Loucy (cell line): ENCODE measurements at regions not wholly inside any gene's neighbourhood (a gene's known extent, or its start where the extent isn't known, plus 50 kb on each side); places are given as distances from the start of the nearest gene placed in this dataset.

Source experiments
- H2AFZ ChIP-seq: fragments of 200-600 bp; sonication (generic); 2 replicates; pipeline ENCODE4 v1.6.0; 2016; ENCODE audit warnings: antibody characterized with exemption, mild to moderate bottlenecking, low read length, moderate library complexity
- H3F3A ChIP-seq: fragments of 200-600 bp; 2 replicates; pipeline ENCODE4 v1.6.0; 2016; ENCODE audit warnings: antibody characterized with exemption, low read depth, mild to moderate bottlenecking
- H3K27me3 ChIP-seq: fragments of 200-600 bp; sonication (generic); 2 replicates; pipeline ENCODE4 v1.6.1; 2014; ENCODE audit warnings: low read length, mild to moderate bottlenecking; ENCODE audit not compliant: insufficient read depth, poor library complexity, severe bottlenecking
- H3K36me3 ChIP-seq: fragments of 200-600 bp; sonication (generic); 2 replicates; pipeline ENCODE4 v1.6.1; 2016; ENCODE audit warnings: low read length; ENCODE audit not compliant: insufficient read depth
- H3K4me1 ChIP-seq: fragments of 200-600 bp; sonication (generic); 2 replicates; pipeline ENCODE4 v1.5.1; 2014; ENCODE audit warnings: low read length, mild to moderate bottlenecking; ENCODE audit not compliant: insufficient read depth, poor library complexity, severe bottlenecking
- H3K4me2 ChIP-seq: fragments of 200-600 bp; sonication (generic); 2 replicates; pipeline ENCODE4 v1.6.0; 2014; ENCODE audit warnings: antibody characterized with exemption, low read length, low read depth, mild to moderate bottlenecking; ENCODE audit not compliant: poor library complexity, severe bottlenecking
- H3K4me3 ChIP-seq: fragments of 200-600 bp; sonication (generic); 2 replicates; pipeline ENCODE4 v1.5.1; 2014; ENCODE audit warnings: low read length, mild to moderate bottlenecking, mixed read lengths; ENCODE audit not compliant: poor library complexity, severe bottlenecking
- H3K79me2 ChIP-seq: fragments of 200-600 bp; sonication (generic); 2 replicates; pipeline ENCODE4 v1.6.1; 2014; ENCODE audit warnings: low read length; ENCODE audit not compliant: insufficient read depth
- H3K9ac ChIP-seq: fragments of 200-600 bp; sonication (generic); 2 replicates; pipeline ENCODE4 v1.6.0; 2014; ENCODE audit warnings: mild to moderate bottlenecking, low read depth, low read length, moderate library complexity; ENCODE audit not compliant: poor library complexity, severe bottlenecking
- H3K9me2 ChIP-seq: fragments of 200-600 bp; sonication (generic); replicated peaks from 2 replicates; pipeline ENCODE4 v1.6.1; 2016; ENCODE audit warnings: low read depth, low read length, mixed read lengths
- H3K9me3 ChIP-seq: fragments of 200-600 bp; sonication (generic); 2 replicates; pipeline ENCODE4 v1.6.1; 2014; ENCODE audit warnings: mild to moderate bottlenecking, antibody characterized with exemption, low read length, low read depth; ENCODE audit not compliant: insufficient read depth
- H4K20me1 ChIP-seq: fragments of 200-600 bp; sonication (generic); 2 replicates; pipeline ENCODE4 v1.6.0; 2014; ENCODE audit warnings: antibody characterized with exemption, low read length, mild to moderate bottlenecking; ENCODE audit not compliant: insufficient read depth, poor library complexity, severe bottlenecking
- CTCF ChIP-seq: fragments of 200-600 bp; sonication (generic); conservative IDR thresholded peaks from 2 replicates; pipeline ENCODE4 v1.5.1; 2014; ENCODE audit warnings: mild to moderate bottlenecking, antibody characterized with exemption, low read length
- EZH2phosphoT487 ChIP-seq: fragments of 200-600 bp; IDR thresholded peaks from 2 replicates; pipeline ENCODE4 v1.6.1; 2018; ENCODE audit warnings: antibody characterized with exemption, mild to moderate bottlenecking, moderate library complexity, borderline replicate concordance

DNA sequence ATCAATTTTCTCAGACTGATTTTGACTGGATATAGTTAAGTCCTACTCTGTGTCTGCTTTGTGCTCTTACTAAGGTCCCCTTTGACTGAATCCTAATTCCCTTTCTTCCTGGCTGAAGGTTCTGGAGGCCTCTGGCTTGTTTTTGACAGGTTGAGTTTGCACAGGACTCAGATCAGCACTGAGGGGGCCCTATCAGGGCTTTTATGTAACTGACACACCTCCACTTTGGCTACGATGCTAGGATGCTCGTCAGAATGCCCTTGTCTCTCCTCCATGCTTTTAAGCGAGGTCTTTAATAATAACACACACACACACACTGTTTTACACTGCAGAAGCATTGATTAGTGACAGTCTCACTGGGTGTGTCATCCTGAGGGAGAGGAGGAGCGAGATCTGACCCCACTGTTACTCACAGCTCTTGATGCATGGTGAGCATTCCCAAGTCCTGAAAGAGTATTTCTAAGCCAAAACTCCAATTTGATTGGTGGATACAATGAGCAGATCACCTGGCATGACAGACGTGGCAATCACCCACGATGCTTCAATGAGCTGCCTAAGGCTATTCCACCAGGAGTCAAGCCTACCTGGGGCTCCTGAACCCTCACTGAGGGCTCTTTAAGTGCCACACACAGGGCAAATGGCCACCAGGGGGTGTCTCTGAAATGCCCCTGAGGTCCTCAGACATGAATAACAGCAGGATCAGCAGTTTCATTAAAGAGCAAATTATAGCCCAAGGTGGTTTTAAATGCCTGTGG, 130.4 kb upstream of the CPEB2 start:
- Histone ChIP-seq H3K4me3 (no peak overlapping the region), H3F3A (peaks cover 4% of the 10 kb centered on the region; the same call in 1 of the 2 replicates), H3K9me2 (no peaks in the 10 kb centered on the region), H3K79me2 (no peaks in the 10 kb centered on the region), H3K36me3 (no peaks in the 10 kb centered on the region), H3K9me3 (no peaks in the 10 kb centered on the region), H4K20me1 (no peaks in the 10 kb centered on the region), H3K4me2 (no peak overlapping the region), H2AFZ (no peak overlapping the region), H3K4me1 (peaks cover 8% of the 10 kb centered on the region), H3K9ac (no peak overlapping the region), H3K27me3 (no peaks in the 10 kb centered on the region)
- no peak for TF ChIP-seq EZH2phosphoT487
- TF ChIP-seq CTCF: peak; percentile 77

DNA sequence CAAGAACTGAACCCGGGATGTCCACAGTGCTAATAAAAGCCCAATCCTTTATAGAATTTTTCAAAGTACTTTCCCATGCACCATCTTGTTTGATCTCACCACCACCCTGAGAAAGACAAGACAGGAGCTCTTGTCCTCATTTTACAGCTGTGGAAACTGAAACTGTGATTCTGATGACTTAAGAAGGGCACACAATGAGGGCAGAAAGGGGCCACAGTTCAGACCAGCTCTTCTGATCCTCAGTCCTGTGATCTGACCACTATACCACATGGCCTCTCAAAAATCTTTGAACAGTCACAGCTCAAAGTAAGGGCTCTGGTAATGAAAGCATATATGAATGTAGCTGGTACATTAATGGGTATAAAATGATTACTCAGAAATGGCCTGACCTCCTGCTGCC, 127.3 kb upstream of the CPEB2 start:
- Histone ChIP-seq H3K36me3 (no peaks in the 10 kb centered on the region), H3F3A (peaks cover 11% of the 10 kb centered on the region; the same call in 1 of the 2 replicates), H3K4me1 (peaks cover 21% of the 10 kb centered on the region), H4K20me1 (no peaks in the 10 kb centered on the region), H3K27me3 (no peaks in the 10 kb centered on the region), H3K9ac (no peak overlapping the region), H2AFZ (no peak overlapping the region), H3K4me3 (no peak overlapping the region), H3K9me3 (no peaks in the 10 kb centered on the region), H3K79me2 (no peaks in the 10 kb centered on the region), H3K4me2 (no peak overlapping the region), H3K9me2 (no peaks in the 10 kb centered on the region)
- TF ChIP-seq CTCF (no peak), EZH2phosphoT487 (no peak)

DNA sequence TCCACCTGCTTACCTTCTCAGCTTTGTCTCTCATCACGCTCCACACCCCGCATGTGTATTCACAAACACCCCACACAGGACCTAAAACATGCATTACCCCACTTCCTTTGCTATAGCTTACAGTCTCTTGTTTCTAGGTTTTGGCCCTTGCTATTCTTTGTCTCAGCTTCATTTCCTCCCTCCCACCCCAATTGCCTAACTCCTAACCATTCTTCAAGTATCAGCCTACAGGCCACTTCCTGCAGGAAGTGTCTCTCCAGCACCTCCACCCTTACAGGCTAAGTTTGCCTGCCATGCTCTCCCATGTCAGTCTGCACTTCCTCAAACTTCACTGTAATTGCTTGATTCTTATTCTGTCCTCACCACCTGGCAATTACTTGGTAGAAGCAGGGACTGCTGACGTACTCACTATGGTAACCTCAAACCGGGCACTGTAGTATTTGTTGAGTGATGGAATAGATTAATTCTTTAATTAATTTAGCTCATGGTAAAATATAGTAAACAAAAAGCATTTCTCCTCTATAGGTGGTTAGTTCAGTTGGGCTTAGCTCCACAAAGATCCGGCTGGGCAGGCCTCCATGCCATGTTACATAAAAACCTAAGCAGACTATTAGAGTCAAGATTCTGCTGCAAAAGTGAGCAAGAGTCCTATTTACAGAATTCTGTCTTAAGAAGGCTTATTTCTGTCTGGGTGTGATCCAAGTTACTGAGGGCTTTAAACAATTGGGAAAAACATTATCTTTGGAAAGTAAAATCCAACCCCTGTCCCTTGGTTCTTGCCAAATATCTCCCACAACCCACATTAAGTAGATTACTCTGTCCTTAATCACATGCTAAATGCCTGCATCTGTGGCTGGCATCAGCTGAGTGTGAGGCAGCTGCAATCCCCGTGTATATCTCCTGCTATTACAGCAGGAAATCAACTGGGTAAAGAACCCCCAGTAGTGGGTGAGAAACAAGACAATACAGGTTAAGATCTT, 124.7 kb upstream of the CPEB2 start:
- Histone ChIP-seq H3K4me1 (peaks cover 21% of the 10 kb centered on the region), H3K9ac (peak overlapping the region; percentile 52), H2AFZ (peak overlapping the region; percentile 96)

More for the DNA sequence above, 124.7 kb upstream of the CPEB2 start:
- peaks cover 11% of the 10 kb centered on the region; the same call in 1 of the 2 replicates for H3F3A ChIP-seq
- no peaks in the 10 kb centered on the region for H3K36me3 ChIP-seq
- H3K4me3 ChIP-seq: peak overlapping the region; percentile 58
- H3K79me2 ChIP-seq: no peaks in the 10 kb centered on the region
- peak overlapping the region; percentile 67 for H3K4me2 ChIP-seq
- H3K9me3 ChIP-seq: no peaks in the 10 kb centered on the region
- H3K9me2 ChIP-seq: no peaks in the 10 kb centered on the region
- TF ChIP-seq CTCF: no peak
- TF ChIP-seq EZH2phosphoT487: no peak
- H3K27me3 ChIP-seq: no peaks in the 10 kb centered on the region
- H4K20me1 ChIP-seq: no peaks in the 10 kb centered on the region
